ENCODE measurements at regions not wholly inside any gene's neighbourhood (a gene's known extent, or its start where the extent isn't known, plus 50 kb on each side); places are given as distances from the start of the nearest gene placed in this dataset.

DNA sequence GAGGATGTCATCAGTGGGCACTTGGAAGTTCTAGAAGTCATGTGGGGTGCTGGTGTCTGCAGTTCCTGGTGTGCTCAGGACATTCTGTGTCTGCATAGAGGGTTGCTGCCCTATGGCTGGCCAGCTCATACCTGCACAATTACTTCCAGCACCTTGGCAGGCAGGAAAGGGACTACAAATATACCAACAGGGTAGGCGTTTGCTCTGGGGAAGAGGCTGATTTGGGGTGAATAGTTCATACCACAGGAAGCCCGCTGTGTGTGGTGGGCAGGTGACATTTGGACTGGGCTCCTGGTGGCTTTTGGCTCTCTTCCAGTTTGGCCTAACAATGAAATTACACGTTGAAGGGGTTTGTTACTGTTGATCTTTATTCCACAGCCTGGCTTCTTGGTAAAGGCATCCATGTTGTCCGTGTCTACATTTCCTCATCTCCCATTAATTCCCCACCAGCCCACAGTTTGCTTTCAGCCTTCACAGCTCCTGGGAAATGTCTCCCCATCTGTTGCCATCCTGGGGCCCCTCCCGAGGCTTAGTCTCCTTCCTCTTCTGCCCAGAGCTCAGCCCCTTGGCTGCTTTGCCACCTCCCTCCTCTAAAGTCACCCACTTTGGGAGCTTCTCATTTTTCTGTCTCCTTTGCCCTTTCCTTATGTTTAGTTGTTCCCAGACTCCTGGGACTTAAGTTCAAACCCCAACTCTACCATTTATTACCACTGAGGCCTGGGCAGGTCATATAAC is 88.1 kb downstream of the RSPH3 start:
- no peak overlapping the region for H3K4me3 ChIP-seq (ENCODE audit: low read depth, low read length)
- no peaks in the 10 kb centered on the region for H3K27me3 ChIP-seq (ENCODE audit: control insufficient read depth, insufficient read depth, low read length)
- no peaks in the 10 kb centered on the region for H3K36me3 ChIP-seq (ENCODE audit: control insufficient read depth, insufficient read depth, low read length)
- TF ChIP-seq, protein P1, sequence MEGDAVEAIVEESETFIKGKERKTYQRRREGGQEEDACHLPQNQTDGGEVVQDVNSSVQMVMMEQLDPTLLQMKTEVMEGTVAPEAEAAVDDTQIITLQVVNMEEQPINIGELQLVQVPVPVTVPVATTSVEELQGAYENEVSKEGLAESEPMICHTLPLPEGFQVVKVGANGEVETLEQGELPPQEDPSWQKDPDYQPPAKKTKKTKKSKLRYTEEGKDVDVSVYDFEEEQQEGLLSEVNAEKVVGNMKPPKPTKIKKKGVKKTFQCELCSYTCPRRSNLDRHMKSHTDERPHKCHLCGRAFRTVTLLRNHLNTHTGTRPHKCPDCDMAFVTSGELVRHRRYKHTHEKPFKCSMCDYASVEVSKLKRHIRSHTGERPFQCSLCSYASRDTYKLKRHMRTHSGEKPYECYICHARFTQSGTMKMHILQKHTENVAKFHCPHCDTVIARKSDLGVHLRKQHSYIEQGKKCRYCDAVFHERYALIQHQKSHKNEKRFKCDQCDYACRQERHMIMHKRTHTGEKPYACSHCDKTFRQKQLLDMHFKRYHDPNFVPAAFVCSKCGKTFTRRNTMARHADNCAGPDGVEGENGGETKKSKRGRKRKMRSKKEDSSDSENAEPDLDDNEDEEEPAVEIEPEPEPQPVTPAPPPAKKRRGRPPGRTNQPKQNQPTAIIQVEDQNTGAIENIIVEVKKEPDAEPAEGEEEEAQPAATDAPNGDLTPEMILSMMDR (IDR thresholded peaks at IDR 0.05; ENCODE audit: insufficient read depth, low read length, severe bottlenecking) = no peak
- FAIRE-seq (no peak), DNase-seq (ENCODE audit: low read depth) (peak; percentile 37)

DNA sequence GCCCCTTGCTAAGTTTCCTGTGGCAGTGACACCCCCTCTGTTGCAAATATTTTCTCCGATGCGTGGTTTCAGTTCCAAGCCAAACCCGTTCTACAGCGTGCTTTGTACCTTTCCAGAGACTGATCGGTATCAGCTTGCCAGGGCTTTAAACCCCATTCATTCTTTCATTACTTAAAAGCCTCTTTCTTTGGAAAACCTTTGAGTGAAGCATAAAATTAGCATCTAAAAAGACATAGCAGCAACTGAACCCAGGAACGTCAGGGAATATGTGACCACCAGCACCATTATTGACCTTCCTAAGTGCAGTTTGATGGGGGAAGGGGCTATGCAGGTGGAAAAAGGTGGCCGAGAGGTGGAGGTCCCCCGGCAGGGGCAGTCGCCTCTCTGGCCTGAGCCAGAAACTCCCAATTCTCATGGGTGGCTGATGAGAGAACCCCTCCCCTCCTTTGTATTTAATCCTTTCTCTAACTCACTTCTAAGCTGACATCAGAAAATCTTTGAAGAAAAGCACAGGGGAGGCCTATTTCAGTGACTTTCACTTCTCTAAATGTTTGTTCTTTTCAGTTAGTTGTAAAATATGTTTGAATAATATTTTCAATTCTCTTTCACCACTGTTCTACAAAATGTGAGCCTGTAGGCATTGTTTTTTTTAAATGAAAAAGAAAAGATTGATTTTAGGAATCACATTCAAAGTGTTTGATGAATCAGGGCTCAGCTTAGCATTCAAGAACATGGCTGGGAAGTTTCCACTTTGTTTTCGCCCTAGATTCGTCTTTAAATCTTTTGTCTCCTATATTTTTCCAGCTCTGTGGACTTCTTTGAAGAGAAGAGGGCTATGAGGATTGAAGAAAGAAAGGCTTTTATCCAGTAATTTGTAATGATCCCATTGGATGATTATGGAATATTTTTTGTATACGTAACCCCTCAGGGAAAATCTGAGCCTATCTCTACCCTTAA is 89.2 kb downstream of the RSPH3 start:
- H3K27me3 ChIP-seq (ENCODE audit: control insufficient read depth, insufficient read depth, low read length) = no peaks in the 10 kb centered on the region
- peak overlapping the region; percentile 1 for H3K4me3 ChIP-seq (ENCODE audit: low read depth, low read length)
- no peaks in the 10 kb centered on the region for H3K36me3 ChIP-seq (ENCODE audit: control insufficient read depth, insufficient read depth, low read length)
- TF ChIP-seq, protein P1 (IDR thresholded peaks at IDR 0.05; ENCODE audit: insufficient read depth, low read length, severe bottlenecking) = no peak
- peak; percentile 73 for DNase-seq (ENCODE audit: low read depth)
- no peak for FAIRE-seq

DNA sequence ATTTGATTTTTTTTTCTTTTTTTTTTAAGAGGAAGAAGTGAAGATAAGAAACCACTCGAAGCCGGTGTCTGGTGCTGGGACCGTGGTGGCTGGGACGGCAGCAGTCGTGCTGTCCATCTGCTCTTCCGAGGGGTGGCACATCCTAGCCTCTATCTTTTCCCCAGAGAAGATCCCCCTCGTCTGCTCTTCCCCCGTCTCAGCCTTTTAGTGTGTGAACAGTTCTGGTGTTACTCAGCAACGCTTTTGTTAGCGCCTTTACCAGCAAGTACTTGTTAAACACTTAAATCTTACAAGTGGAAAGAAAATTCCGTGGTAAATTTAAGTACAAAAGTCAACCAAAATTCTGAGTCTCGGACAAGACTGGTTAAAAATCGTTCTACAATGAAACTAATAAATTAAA is 90.1 kb downstream of the RSPH3 start:
- no peaks in the 10 kb centered on the region for H3K36me3 ChIP-seq (ENCODE audit: control insufficient read depth, insufficient read depth, low read length)
- no peaks in the 10 kb centered on the region for H3K27me3 ChIP-seq (ENCODE audit: control insufficient read depth, insufficient read depth, low read length)
- no peak overlapping the region for H3K4me3 ChIP-seq (ENCODE audit: low read depth, low read length)
- peak; percentile 49 for DNase-seq (ENCODE audit: low read depth)
- TF ChIP-seq, protein P1 (IDR thresholded peaks at IDR 0.05; ENCODE audit: insufficient read depth, low read length, severe bottlenecking) = no peak
- FAIRE-seq = no peak

DNA sequence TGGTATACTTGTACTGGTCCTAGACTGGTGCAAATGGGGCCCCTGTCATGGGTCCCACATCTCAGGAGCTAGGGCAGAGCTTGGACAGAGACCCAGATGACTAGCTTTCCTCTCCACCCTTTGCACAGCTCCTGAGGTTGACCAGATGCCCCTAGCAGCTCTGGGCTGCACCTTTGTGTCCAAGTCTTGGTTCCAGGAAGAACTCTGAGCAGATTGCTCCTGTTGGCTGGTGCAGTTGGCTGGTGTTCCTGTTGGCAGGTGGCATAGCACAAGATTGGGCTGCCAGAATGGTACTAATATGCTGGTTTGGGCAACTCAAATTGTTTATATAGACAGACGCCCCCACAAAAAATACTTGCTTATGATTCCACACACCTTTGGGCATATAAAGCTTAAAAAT is 89.4 kb upstream of the EZR start:
- FAIRE-seq = no peak

DNA sequence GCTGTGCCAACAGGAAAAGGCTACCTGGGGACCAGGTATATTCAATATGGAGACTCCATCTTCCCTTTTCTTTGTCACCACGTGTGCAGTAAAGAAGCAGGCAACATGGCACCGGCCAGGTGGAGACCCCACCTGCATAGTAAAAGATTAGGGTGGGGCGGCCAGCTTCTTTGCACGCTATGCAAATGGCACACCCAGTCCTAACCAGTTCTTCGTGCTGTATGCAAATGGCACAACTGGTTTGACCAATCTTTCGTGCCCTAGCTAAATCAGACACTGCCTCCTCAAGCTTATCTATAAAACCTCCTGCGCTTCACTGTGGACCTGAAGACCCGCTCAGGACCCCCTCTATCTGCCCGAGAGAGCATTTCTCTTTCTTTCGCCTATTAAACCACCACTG is 88.8 kb upstream of the EZR start:
- no peak for DNase-seq (ENCODE audit: low read depth)
- TF ChIP-seq, protein P1 (IDR thresholded peaks at IDR 0.05; ENCODE audit: insufficient read depth, low read length, severe bottlenecking) = no peak
- Histone ChIP-seq H3K36me3 (ENCODE audit: control insufficient read depth, insufficient read depth, low read length) (no peaks in the 10 kb centered on the region), H3K4me3 (ENCODE audit: low read depth, low read length) (no peak overlapping the region), H3K27me3 (ENCODE audit: control insufficient read depth, insufficient read depth, low read length) (no peaks in the 10 kb centered on the region)
- FAIRE-seq = no peak

More for the DNA sequence above, 89.4 kb upstream of the EZR start:
- TF ChIP-seq, protein P1 (IDR thresholded peaks at IDR 0.05; ENCODE audit: insufficient read depth, low read length, severe bottlenecking) = no peak
- Histone ChIP-seq H3K27me3 (ENCODE audit: control insufficient read depth, insufficient read depth, low read length) (no peaks in the 10 kb centered on the region), H3K36me3 (ENCODE audit: control insufficient read depth, insufficient read depth, low read length) (no peaks in the 10 kb centered on the region), H3K4me3 (ENCODE audit: low read depth, low read length) (no peak overlapping the region)
- DNase-seq (ENCODE audit: low read depth) = no peak

Measured in bronchial epithelial cell (primary cell).